NCI-H82 treated with DMSO at 0.1 percent for 48 hours (cell line): ENCODE measurements at regions not wholly inside any gene's neighbourhood (a gene's known extent, or its start where the extent isn't known, plus 50 kb on each side); places are given as distances from the start of the nearest gene placed in this dataset.
"Not testable (repeated sequence)": the region's sequence is repeated elsewhere in the genome, so short reads cannot be mapped to it uniquely, and the experiment has no call there.

ENCODE experiments used
- DNase-seq: peaks from one replicate; lab custom pipeline; 2025; ENCODE audit not compliant: unreplicated experiment; lab: John Stamatoyannopoulos, UW

DNA sequence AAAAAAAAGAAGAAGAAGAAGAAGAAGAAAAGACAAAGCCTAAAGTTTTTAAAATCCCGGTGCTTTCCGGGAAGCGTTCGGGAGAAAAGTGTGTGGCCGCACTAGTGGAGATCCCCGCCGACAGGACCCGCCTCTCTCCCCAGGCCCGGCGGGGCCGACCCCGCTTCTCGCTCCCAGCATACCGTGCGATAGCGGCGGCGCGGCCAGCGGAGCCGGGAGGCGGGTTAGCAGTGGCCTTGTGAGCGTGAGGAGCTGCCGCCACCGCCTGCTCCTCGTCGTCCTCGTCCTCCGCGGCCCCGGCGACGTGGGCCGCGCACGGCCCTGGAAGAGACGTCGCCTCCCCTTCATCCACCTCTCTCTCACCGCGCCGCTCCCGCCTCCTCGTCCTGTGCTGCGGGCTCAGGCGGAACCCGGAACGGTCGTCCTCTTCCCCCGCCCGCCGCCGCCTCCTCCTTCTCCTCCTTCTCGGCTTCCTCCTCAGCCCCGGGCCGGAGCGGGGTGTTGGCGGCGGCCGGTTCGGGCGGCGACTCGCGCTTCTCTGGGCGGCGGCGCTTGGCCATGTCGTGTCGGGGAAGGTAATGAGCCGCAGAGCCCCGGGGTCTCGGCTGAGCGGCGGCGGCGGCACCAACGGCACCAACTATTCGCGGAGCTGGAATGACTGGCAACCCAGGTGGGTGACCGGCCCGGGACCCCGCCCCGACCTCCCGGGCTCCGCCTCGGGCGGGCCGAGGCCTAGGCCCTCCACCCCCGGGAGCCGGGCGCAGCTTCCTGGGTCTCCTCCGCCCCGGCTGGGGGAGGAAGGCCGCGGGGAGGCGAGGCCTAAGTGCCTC, 62.6 kb upstream of the CDR2 start:
- DNase-seq: peak; percentile 30

DNA sequence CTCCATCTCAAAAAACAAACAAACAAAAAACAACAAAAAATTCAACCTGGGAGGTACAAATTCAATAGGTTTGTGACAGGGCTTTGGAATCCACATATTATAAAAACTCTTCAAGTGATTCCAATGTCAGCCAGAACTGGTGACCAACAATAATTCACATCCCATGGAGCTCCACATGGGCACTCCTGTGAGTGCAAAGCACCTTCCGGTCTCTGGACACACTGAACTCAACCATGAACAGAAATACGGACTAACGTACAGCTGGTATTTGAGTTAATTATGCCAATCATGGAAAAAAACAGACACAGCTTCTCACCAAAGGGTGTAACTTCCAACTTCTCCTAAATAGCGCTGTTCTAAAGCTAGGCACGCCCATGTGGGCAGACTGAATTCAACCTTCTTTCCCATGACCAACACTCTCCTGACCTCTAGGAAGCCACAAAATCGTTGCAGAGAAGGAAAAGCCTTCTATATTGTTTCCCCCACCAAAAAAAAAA, 62.0 kb upstream of the CDR2 start:
- not testable (repeated sequence) for DNase-seq

DNA sequence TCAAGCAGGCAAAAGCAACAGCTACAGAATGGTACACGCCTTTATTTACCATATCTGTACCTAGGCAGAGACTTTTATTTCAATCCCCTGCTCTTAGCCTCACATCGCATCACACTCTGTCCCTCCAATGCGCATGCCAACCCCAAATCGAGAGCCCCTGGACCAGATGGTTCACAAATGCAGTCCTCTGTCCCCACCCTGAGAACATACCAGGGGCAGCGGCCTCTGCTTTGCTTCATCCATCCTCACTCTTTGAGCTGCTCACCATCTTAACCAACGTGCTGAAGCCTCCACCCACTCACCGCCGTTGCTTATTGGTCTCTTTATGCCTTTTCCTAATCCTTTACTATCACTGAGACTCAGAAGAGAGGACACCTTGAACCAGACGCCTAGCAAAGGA, 56.9 kb upstream of the CDR2 start:
- not testable (repeated sequence) for DNase-seq

DNA sequence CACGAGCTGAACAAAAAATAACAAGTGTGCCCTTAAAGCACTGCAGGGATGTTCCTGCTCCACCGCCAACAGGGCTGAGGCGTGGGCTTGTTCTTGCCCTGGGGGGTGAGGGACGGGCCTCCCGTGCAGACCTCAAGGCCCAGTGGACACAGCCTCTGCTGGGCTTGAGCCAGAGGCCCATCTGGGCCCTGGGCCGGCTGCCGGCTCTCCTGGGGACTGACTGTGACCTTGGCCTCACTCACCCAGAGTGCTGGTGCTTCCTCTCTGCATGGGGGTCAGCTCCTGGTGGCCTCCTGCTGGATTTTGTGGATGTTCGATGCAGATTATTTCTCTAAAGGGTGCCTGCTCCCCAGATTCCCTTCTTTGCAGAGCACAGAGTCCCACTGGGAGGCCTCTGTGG, 54.2 kb upstream of the CDR2 start:
- no peak for DNase-seq

DNA sequence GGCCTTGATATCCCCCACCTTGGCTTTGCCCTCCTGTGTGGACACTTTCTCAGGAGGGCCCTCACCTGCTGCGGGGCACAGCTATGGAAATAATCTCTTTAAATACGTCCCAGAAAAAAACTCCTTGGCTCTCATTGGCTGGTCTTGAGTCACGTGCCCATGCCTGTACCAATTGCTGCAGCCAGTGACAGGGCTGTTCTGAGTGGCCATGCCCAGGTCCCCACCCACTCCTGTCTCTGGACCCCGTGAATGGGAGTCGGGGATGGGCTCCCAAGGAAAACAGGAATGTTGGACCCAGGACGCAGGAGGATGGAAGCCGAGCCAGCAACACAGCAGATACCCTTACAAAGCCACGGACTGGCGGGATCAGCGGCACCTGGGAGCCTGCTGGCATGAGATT, 53.1 kb upstream of the CDR2 start:
- no peak for DNase-seq

DNA sequence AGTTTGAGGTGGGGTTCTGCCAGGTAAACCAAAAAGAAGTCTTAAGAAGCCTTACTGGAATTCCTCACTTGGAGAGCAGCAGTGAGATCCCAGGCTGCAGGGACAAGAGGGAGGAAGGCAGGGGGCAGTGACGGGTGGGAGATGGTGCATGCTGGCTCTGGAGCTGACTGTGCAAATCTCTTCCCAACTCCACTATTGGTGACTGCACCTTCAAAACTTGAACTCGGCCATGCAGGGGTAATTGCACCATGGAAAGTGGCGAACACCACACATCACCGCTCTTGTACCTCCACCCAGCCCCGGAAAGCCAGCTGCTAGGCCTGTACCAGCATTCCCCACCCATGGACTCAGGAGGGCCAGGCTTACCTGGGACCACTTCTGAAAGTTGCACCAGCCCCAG, 51.4 kb upstream of the CDR2 start:
- DNase-seq: no peak

DNA sequence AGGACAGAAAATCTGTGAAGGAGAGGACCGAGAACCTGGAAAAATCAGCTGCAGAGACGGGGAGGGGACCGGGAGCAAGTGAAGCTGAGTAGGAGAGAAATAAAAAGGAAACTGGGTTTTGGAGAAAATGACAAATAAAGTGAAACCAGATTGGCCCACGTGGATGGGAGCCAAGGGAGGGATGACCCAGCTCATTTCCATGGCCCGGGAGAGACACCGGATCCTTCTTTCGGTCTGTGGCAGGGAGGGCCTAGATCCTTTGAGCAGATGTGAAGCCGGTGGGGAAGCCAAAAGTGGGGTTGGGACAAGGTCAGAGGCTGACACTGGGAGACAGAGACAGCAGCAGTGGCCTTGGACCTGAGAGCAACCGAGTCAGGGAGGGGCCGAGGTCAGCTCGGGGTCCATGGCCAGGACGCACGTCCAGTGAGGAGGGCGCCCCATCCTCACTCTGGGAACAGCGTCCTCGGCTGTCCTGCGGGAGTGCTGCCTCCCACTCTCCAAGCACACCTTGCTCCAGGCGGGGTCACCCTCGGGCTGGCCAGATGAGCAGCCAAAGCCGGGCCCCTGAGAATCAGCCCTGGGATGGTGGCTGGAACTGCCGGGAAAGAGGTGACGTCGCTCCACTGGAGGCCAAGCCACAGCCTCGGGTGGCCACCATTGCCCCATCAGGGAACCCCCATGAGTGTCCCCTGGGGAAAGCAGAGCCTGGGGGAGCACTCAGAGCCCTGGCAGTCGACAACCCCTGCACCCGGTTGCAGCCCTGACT, 50.8 kb upstream of the CDR2 start:
- DNase-seq: no peak

DNA sequence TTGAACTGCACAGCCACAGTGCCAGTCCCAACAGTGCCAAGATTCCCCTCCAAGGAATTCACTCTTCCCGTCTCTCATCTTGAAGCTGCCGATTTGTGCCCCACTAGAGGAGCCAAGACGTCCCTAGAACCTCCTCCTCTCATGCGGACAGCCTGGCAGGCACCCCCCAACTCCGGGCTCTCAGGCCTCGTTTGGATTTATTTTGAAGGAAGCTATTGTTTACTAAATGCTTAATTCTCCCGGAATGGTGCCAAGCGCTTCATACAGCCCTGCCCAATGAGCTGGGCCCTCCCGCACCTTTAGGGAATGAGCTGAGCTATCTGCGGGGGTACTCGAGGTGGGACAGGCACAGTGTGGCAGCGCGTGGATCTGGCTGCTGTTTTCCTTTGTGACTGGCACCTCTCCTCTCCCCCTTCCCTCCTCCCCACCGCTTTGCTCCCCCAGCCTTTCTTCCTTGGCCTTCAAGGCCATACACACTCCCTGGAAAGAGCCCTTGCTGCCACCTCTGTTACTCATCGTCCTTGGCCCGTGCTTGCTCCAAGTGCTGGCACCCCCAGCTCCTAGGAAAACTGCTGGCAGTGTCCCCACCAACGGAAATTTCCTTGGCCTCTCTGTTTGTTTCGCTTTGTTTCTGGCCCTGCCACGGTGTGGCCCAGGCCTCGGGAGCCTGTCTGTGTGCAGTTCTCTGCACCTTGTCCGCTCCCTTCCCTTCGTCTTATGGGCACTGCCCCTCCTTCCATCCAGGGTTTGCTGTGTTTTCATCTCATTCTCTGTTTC, 49.9 kb upstream of the CDR2 start:
- DNase-seq: no peak
